HEK293T (cell line): ENCODE measurements at regions not wholly inside any gene's neighbourhood (a gene's known extent, or its start where the extent isn't known, plus 50 kb on each side); places are given as distances from the start of the nearest gene placed in this dataset.

Source experiments
- ARNT ChIP-seq: fragments of 450-650 bp; IDR thresholded peaks from 2 replicates; pipeline ENCODE4 v1.6.1; 2017; ENCODE audit warnings: mild to moderate bottlenecking
- BHLHE40 ChIP-seq: fragments of 450-650 bp; IDR thresholded peaks from 2 replicates; pipeline ENCODE4 v1.6.1; 2016; ENCODE audit warnings: mild to moderate bottlenecking, moderate library complexity, borderline replicate concordance
- FOXM1 ChIP-seq: fragments of 450-650 bp; IDR thresholded peaks from 2 replicates; pipeline ENCODE4 v1.6.1; 2017; ENCODE audit warnings: mild to moderate bottlenecking, borderline replicate concordance
- HDGF ChIP-seq: fragments of 450-650 bp; IDR thresholded peaks from 2 replicates; pipeline ENCODE4 v1.6.1; 2017; ENCODE audit warnings: antibody characterized with exemption, borderline replicate concordance
- PKNOX1 ChIP-seq: fragments of 450-650 bp; IDR thresholded peaks from 2 replicates; pipeline ENCODE4 v1.6.1; 2016
- SP1 ChIP-seq: fragments of 450-650 bp; IDR thresholded peaks from 2 replicates; pipeline ENCODE4 v1.6.1; 2017
- TARDBP ChIP-seq: fragments of 450-650 bp; IDR thresholded peaks from 2 replicates; pipeline ENCODE4 v1.6.1; 2016
- ZNF384 ChIP-seq: fragments of 450-650 bp; IDR thresholded peaks from 2 replicates; pipeline ENCODE4 v1.6.1; 2016

DNA sequence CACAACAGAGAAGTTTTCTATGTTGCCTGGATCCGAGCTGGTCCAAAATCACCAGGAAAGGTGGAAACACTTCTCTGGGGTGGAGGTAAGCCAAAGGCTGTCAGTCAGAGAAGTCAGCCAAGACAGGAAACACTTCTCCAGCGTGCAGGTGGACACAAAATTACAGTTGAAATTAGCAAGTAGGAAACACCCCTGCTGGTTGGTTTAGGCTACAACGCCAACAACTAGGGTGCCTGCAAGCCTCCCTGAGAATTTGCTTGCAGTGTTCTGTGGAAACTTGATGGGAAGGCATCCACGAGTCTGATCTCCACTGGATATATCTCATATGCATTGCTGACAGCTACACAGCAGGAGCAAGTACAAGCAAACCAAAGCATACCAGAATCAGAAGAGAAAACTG lies 600.5 kb downstream of the RERGL start:
- TF ChIP-seq SP1, result no peak
- TF ChIP-seq FOXM1, result no peak
- no peak for TF ChIP-seq TARDBP
- no peak for TF ChIP-seq ARNT
- TF ChIP-seq BHLHE40, result no peak
- TF ChIP-seq PKNOX1, result no peak
- no peak for TF ChIP-seq ZNF384
- TF ChIP-seq HDGF, result no peak
